Vagina (tissue), 2 donors: ENCODE measurements at regions not wholly inside any gene's neighbourhood (a gene's known extent, or its start where the extent isn't known, plus 50 kb on each side); places are given as distances from the start of the nearest gene placed in this dataset.

Experiments
- POLR2A ChIP-seq, 2 donors: fragments of 450-650 bp; IDR thresholded peaks; one replicate each; pipeline ENCODE4 v1.6.1; 2017; ENCODE audit warnings: antibody characterized with exemption in 2 of 2, mild to moderate bottlenecking in 2 of 2, moderate library complexity in 2 of 2
- POLR2AphosphoS5 ChIP-seq, 2 donors: sonication (generic); formaldehyde crosslinking; IDR thresholded peaks; one replicate each; pipeline ENCODE4 v1.9.0; 2017; ENCODE audit warnings: antibody characterized with exemption in 2 of 2, mild to moderate bottlenecking in 2 of 2, low read depth in 1 of 2; ENCODE audit not compliant: insufficient read depth in 1 of 2
- TF ChIP-seq, protein P1 (sequence below), 3 experiments: fragments of 450-650 bp in 2 of 3; fragments of 200-600 bp in 1 of 3; sonication (generic) in 1 of 3; IDR thresholded peaks; one replicate each; pipeline ENCODE4 v1.5.1; 2017 to 2019; ENCODE audit warnings: antibody characterized with exemption in 3 of 3, mild to moderate bottlenecking in 2 of 3, moderate library complexity in 2 of 3

DNA sequence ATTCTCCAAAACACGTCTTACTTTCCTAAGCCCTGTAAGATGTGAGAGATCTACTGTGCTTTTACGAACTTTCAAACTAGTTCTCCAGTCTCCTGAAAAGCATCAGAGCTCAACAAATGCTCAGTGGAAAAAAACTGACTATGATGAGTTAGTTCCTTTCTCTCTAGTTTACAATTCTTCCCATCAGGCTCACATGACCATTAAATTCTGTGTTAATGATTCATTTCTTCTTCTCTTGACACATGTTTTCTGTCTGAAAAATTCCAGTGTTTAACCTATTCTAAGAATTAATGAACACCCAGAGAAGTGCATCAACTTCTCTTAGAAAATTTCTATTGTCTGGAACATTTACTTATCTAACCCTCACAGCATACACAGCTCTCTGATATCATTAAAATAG, 844.3 kb downstream of the SI start:
- TF ChIP-seq, protein P1, sequence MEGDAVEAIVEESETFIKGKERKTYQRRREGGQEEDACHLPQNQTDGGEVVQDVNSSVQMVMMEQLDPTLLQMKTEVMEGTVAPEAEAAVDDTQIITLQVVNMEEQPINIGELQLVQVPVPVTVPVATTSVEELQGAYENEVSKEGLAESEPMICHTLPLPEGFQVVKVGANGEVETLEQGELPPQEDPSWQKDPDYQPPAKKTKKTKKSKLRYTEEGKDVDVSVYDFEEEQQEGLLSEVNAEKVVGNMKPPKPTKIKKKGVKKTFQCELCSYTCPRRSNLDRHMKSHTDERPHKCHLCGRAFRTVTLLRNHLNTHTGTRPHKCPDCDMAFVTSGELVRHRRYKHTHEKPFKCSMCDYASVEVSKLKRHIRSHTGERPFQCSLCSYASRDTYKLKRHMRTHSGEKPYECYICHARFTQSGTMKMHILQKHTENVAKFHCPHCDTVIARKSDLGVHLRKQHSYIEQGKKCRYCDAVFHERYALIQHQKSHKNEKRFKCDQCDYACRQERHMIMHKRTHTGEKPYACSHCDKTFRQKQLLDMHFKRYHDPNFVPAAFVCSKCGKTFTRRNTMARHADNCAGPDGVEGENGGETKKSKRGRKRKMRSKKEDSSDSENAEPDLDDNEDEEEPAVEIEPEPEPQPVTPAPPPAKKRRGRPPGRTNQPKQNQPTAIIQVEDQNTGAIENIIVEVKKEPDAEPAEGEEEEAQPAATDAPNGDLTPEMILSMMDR (IDR thresholded peaks at IDR 0.05), result no peak
- TF ChIP-seq POLR2AphosphoS5 (IDR thresholded peaks at IDR 0.05; ENCODE audit: insufficient read depth in 1 of 2, low read depth in 1 of 2) (no peak), POLR2A (IDR thresholded peaks at IDR 0.05) (no peak)
